Fibroblast of the conjunctiva (primary cell): ENCODE measurements at regions not wholly inside any gene's neighbourhood (a gene's known extent, or its start where the extent isn't known, plus 50 kb on each side); places are given as distances from the start of the nearest gene placed in this dataset.

Experiments used
- DNase-seq: peaks from one replicate; pipeline ENCODE4 v3.0.0-alpha.2; 2010; ENCODE audit warnings: low read depth

GRCh38 chr1:5419501-5419900 lies 572.7 kb downstream of the NPHP4 start:
- DNase-seq: no peak

- DNase-seq: no peak
Measured at GRCh38 chr1:5416518-5416917, 575.7 kb downstream of the NPHP4 start.

GRCh38 chr1:5415606-5416005 lies 576.6 kb downstream of the NPHP4 start:
- no peak for DNase-seq

GRCh38 chr1:5410652-5411051 lies 581.6 kb downstream of the NPHP4 start:
- DNase-seq: no peak

GRCh38 chr1:5408401-5408800 lies 583.8 kb downstream of the NPHP4 start:
- no peak for DNase-seq

GRCh38 chr1:5405263-5405662 lies 587.0 kb downstream of the NPHP4 start:
- DNase-seq: no peak

- no peak for DNase-seq
Measured at GRCh38 chr1:5404412-5405203, 587.6 kb downstream of the NPHP4 start.

- no peak for DNase-seq
Measured at GRCh38 chr1:5403935-5404334, 588.3 kb downstream of the NPHP4 start.

- DNase-seq: no peak
Measured at GRCh38 chr1:5402618-5403017, 589.6 kb downstream of the NPHP4 start.

- DNase-seq: no peak
Measured at GRCh38 chr1:5399771-5400170, 592.5 kb downstream of the NPHP4 start.

- no peak for DNase-seq
Measured at GRCh38 chr1:5396593-5396992, 595.6 kb downstream of the NPHP4 start.

- DNase-seq: no peak
Measured at GRCh38 chr1:5394111-5394510, 598.1 kb downstream of the NPHP4 start.

GRCh38 chr1:5393603-5394002 lies 598.6 kb downstream of the NPHP4 start:
- DNase-seq: no peak

- DNase-seq: no peak
Measured at GRCh38 chr1:5393146-5393545, 599.1 kb downstream of the NPHP4 start.

- DNase-seq: no peak
Measured at GRCh38 chr1:5391725-5392124, 600.5 kb downstream of the NPHP4 start.

GRCh38 chr1:5390504-5390903 lies 601.7 kb downstream of the NPHP4 start:
- DNase-seq: no peak

- DNase-seq: no peak
Measured at GRCh38 chr1:5389101-5389885, 602.9 kb downstream of the NPHP4 start.

- DNase-seq: no peak
Measured at GRCh38 chr1:5388622-5389021, 603.6 kb downstream of the NPHP4 start.

GRCh38 chr1:5386371-5386770 lies 605.9 kb downstream of the NPHP4 start:
- no peak for DNase-seq

GRCh38 chr1:5385956-5386355 lies 606.3 kb downstream of the NPHP4 start:
- no peak for DNase-seq

GRCh38 chr1:5385096-5385799 lies 607.0 kb downstream of the NPHP4 start:
- no peak for DNase-seq

GRCh38 chr1:5381491-5381890 lies 610.7 kb downstream of the NPHP4 start:
- DNase-seq: no peak
